ENCODE measurements at regions not wholly inside any gene's neighbourhood (a gene's known extent, or its start where the extent isn't known, plus 50 kb on each side); places are given as distances from the start of the nearest gene placed in this dataset.
"Not testable (repeated sequence)": the region's sequence is repeated elsewhere in the genome, so short reads cannot be mapped to it uniquely, and the experiment has no call there.

- H3K9me3 Mint-ChIP-seq: peaks cover 0 to 4% of the 10 kb centered on the region in 2 donors
- no peak overlapping the region for H3K27ac Mint-ChIP-seq
- no peak for DNase-seq (ENCODE audit: low spot score in 2 of 2)
- no peak for ATAC-seq
- H3K36me3 Mint-ChIP-seq: no peaks in the 10 kb centered on the region
Observed at GRCh38 chr17:14434506-14434905, 133.6 kb downstream of the HS3ST3B1 start.

- Mint-ChIP-seq H3K36me3 (no peaks in the 10 kb centered on the region), H3K27ac (no peak overlapping the region), H3K9me3 (peaks cover 0 to 4% of the 10 kb centered on the region in 2 donors)
- DNase-seq (ENCODE audit: low spot score in 2 of 2) (no peak), ATAC-seq (no peak)
Observed at GRCh38 chr17:14432079-14432478, 131.2 kb downstream of the HS3ST3B1 start.

- peak overlapping the region in 1 of 2 donors; percentile 67 for H3K27ac Mint-ChIP-seq
- DNase-seq (ENCODE audit: low spot score in 2 of 2) (no peak), ATAC-seq (no peak)
- no peaks in the 10 kb centered on the region for H3K9me3 Mint-ChIP-seq
- H3K36me3 Mint-ChIP-seq: no peaks in the 10 kb centered on the region
Observed at GRCh38 chr17:14429084-14429483, 128.2 kb downstream of the HS3ST3B1 start.

GRCh38 chr17:14428648-14429029 is 127.8 kb downstream of the HS3ST3B1 start:
- no peak for DNase-seq (ENCODE audit: low spot score in 2 of 2)
- no peaks in the 10 kb centered on the region for H3K9me3 Mint-ChIP-seq
- peak overlapping the region in 1 of 2 donors; percentile 67 for H3K27ac Mint-ChIP-seq
- ATAC-seq: peak; percentile 41 to 60
- no peaks in the 10 kb centered on the region for H3K36me3 Mint-ChIP-seq

- Mint-ChIP-seq H3K27ac (peak overlapping the region; percentile 65 to 67), H3K36me3 (no peaks in the 10 kb centered on the region), H3K9me3 (no peaks in the 10 kb centered on the region)
- peak in 1 of 2 donors; percentile 31 for DNase-seq (ENCODE audit: low spot score in 2 of 2)
- peak; percentile 96 to 97 for ATAC-seq
Observed at GRCh38 chr17:14427900-14428647, 127.2 kb downstream of the HS3ST3B1 start.

- H3K36me3 Mint-ChIP-seq; H3K9me3 Mint-ChIP-seq; H3K27ac Mint-ChIP-seq; DNase-seq (ENCODE audit: low spot score in 2 of 2); ATAC-seq: not testable (repeated sequence)
Observed at GRCh38 chr17:14423156-14423555, 122.3 kb downstream of the HS3ST3B1 start.

- H3K27ac Mint-ChIP-seq: no peak overlapping the region
- DNase-seq (ENCODE audit: low spot score in 2 of 2) (no peak), ATAC-seq (no peak)
- peaks cover 0 to 4% of the 10 kb centered on the region in 2 donors for H3K36me3 Mint-ChIP-seq
- H3K9me3 Mint-ChIP-seq: peaks cover 4 to 9% of the 10 kb centered on the region in 2 donors
Observed at GRCh38 chr17:14417336-14417735, 116.5 kb downstream of the HS3ST3B1 start.

GRCh38 chr17:14409292-14409691 is 108.4 kb downstream of the HS3ST3B1 start:
- Mint-ChIP-seq H3K9me3 (peaks cover 0 to 5% of the 10 kb centered on the region in 2 donors), H3K36me3 (peaks cover 0 to 4% of the 10 kb centered on the region in 2 donors), H3K27ac (no peak overlapping the region)
- ATAC-seq (no peak), DNase-seq (ENCODE audit: low spot score in 2 of 2) (no peak)

GRCh38 chr17:14407541-14407940 is 106.7 kb downstream of the HS3ST3B1 start:
- peaks cover 0 to 5% of the 10 kb centered on the region in 2 donors for H3K9me3 Mint-ChIP-seq
- H3K27ac Mint-ChIP-seq: no peak overlapping the region
- DNase-seq (ENCODE audit: low spot score in 2 of 2) (no peak), ATAC-seq (no peak)
- peaks cover 4 to 6% of the 10 kb centered on the region in 2 donors for H3K36me3 Mint-ChIP-seq

GRCh38 chr17:14405189-14405588 is 104.3 kb downstream of the HS3ST3B1 start:
- H3K9me3 Mint-ChIP-seq: peaks cover 6% of the 10 kb centered on the region in 2 donors
- no peak for DNase-seq (ENCODE audit: low spot score in 2 of 2)
- no peak for ATAC-seq
- H3K36me3 Mint-ChIP-seq: peaks cover 4 to 13% of the 10 kb centered on the region in 2 donors
- H3K27ac Mint-ChIP-seq: peak overlapping the region in 1 of 2 donors; percentile 72
